Astrocyte (in vitro differentiated cells and primary cell): ENCODE measurements at regions not wholly inside any gene's neighbourhood (a gene's known extent, or its start where the extent isn't known, plus 50 kb on each side); places are given as distances from the start of the nearest gene placed in this dataset.

Experiments
- CTCF ChIP-seq: IDR thresholded peaks from 2 replicates; pipeline ENCODE4 v1.5.1; 2011; ENCODE audit warnings: low read depth, mild to moderate bottlenecking, inconsistent platforms, low read length, moderate library complexity; ENCODE audit not compliant: insufficient read depth
- EZH2 ChIP-seq: IDR thresholded peaks from 2 replicates; pipeline ENCODE4 v1.6.1; 2012; ENCODE audit warnings: mild to moderate bottlenecking, low read length, inconsistent platforms; ENCODE audit not compliant: insufficient read depth

- no peak for TF ChIP-seq CTCF
- no peak for TF ChIP-seq EZH2
Observed at GRCh38 chr10:88179831-88180230, 316.4 kb downstream of the PTEN start.
